Neural progenitor cell (in vitro differentiated cells): ENCODE measurements at regions not wholly inside any gene's neighbourhood (a gene's known extent, or its start where the extent isn't known, plus 50 kb on each side); places are given as distances from the start of the nearest gene placed in this dataset.

ENCODE experiments used
- DNase-seq: peaks from one replicate; pipeline ENCODE4 v3.0.0-alpha.2; 2016; ENCODE audit warnings: low spot score
- H2AFZ ChIP-seq: fragments of 200-600 bp; sonication (generic); replicated peaks from 2 replicates; pipeline ENCODE4 v1.6.1; 2016; ENCODE audit warnings: antibody characterized with exemption
- H3F3A ChIP-seq: fragments of 200-600 bp; sonication (generic); 2 replicates; pipeline ENCODE4 v1.6.1; 2016; ENCODE audit warnings: antibody characterized with exemption, low read depth
- H3K27ac ChIP-seq: fragments of 200-600 bp; sonication (generic); 2 replicates; pipeline ENCODE4 v1.5.1; 2016; ENCODE audit warnings: mild to moderate bottlenecking
- H3K27me3 ChIP-seq: fragments of 200-600 bp; sonication (generic); 2 replicates; pipeline ENCODE4 v1.6.1; 2016; ENCODE audit warnings: mild to moderate bottlenecking, moderate library complexity
- H3K36me3 ChIP-seq: fragments of 200-600 bp; sonication (generic); 2 replicates; pipeline ENCODE4 v1.5.1; 2016
- H3K4me1 ChIP-seq: fragments of 200-600 bp; sonication (generic); 2 replicates; pipeline ENCODE4 v1.6.1; 2016; ENCODE audit warnings: mixed run types
- H3K4me2 ChIP-seq: fragments of 200-600 bp; sonication (generic); 2 replicates; pipeline ENCODE4 v1.6.1; 2016
- H3K4me3 ChIP-seq: fragments of 200-600 bp; sonication (generic); 2 replicates; pipeline ENCODE4 v1.5.1; 2016
- H3K79me2 ChIP-seq: fragments of 200-600 bp; sonication (generic); 2 replicates; pipeline ENCODE4 v1.6.1; 2016; ENCODE audit warnings: low read depth
- H3K9ac ChIP-seq: fragments of 200-600 bp; sonication (generic); 2 replicates; pipeline ENCODE4 v1.6.1; 2016
- H3K9me3 ChIP-seq: fragments of 200-600 bp; sonication (generic); 2 replicates; pipeline ENCODE4 v1.5.1; 2016; ENCODE audit warnings: low read depth
- H4K20me1 ChIP-seq: fragments of 200-600 bp; sonication (generic); 2 replicates; pipeline ENCODE4 v1.6.1; 2016; ENCODE audit warnings: low read depth
- H3K27ac Mint-ChIP-seq: 3 replicates; pipeline ENCODE4 v1.8.0; 2021; ENCODE audit warnings: mixed read lengths
- H3K27me3 Mint-ChIP-seq: 2 replicates; pipeline ENCODE4 v1.8.0; 2022; ENCODE audit warnings: low read depth, mild to moderate bottlenecking, inconsistent platforms, moderate library complexity, mixed read lengths; ENCODE audit not compliant: insufficient read depth
- H3K36me3 Mint-ChIP-seq: 3 replicates; pipeline ENCODE4 v1.8.0; 2021; ENCODE audit warnings: mixed read lengths
- H3K4me1 Mint-ChIP-seq: 3 replicates; pipeline ENCODE4 v1.8.0; 2021; ENCODE audit warnings: mixed read lengths
- H3K4me3 Mint-ChIP-seq: 3 replicates; pipeline ENCODE4 v1.8.0; 2021; ENCODE audit warnings: mild to moderate bottlenecking, moderate library complexity, mixed read lengths
- H3K9me3 Mint-ChIP-seq: 3 replicates; pipeline ENCODE4 v1.8.0; 2020; ENCODE audit warnings: mixed read lengths
- CTCF ChIP-seq: fragments of 200-600 bp; sonication (generic); IDR thresholded peaks from 2 replicates; pipeline ENCODE4 v1.5.1; 2017; ENCODE audit warnings: antibody characterized with exemption, mild to moderate bottlenecking
- EZH2 ChIP-seq: fragments of 200-600 bp; sonication (generic); IDR thresholded peaks from 2 replicates; pipeline ENCODE4 v1.6.1; 2017; ENCODE audit warnings: antibody characterized with exemption, mild to moderate bottlenecking, moderate library complexity
- EZH2phosphoT487 ChIP-seq: fragments of 200-600 bp; sonication (generic); IDR thresholded peaks from 2 replicates; pipeline ENCODE4 v1.6.1; 2017; ENCODE audit warnings: antibody characterized with exemption

GRCh38 chr2:145169285-145169684 is 649.4 kb upstream of the ZEB2 start:
- no peaks in the 10 kb centered on the region for H3F3A ChIP-seq
- DNase-seq, result no peak
- no peaks in the 10 kb centered on the region for H3K79me2 ChIP-seq
- Mint-ChIP-seq H3K9me3 (no peaks in the 10 kb centered on the region), H3K27me3 (no peaks in the 10 kb centered on the region), H3K27ac (no peak overlapping the region), H3K36me3 (no peaks in the 10 kb centered on the region), H3K4me1 (no peaks in the 10 kb centered on the region), H3K4me3 (no peak overlapping the region)
- no peak overlapping the region for H3K4me3 ChIP-seq
- no peaks in the 10 kb centered on the region for H3K36me3 ChIP-seq
- no peaks in the 10 kb centered on the region for H4K20me1 ChIP-seq
- H2AFZ ChIP-seq, result no peak overlapping the region
- no peak overlapping the region for H3K9ac ChIP-seq
- no peaks in the 10 kb centered on the region for H3K9me3 ChIP-seq
- H3K4me1 ChIP-seq, result no peaks in the 10 kb centered on the region
- TF ChIP-seq CTCF (no peak), EZH2 (no peak), EZH2phosphoT487 (no peak)
- no peak overlapping the region for H3K27ac ChIP-seq
- H3K27me3 ChIP-seq, result no peaks in the 10 kb centered on the region
- no peak overlapping the region for H3K4me2 ChIP-seq

- Mint-ChIP-seq H3K9me3 (no peaks in the 10 kb centered on the region), H3K36me3 (no peaks in the 10 kb centered on the region), H3K4me3 (no peak overlapping the region), H3K4me1 (no peaks in the 10 kb centered on the region), H3K27ac (no peak overlapping the region), H3K27me3 (no peaks in the 10 kb centered on the region)
- Histone ChIP-seq H3K4me2 (no peak overlapping the region), H2AFZ (no peak overlapping the region), H3K36me3 (no peaks in the 10 kb centered on the region), H3K4me3 (no peak overlapping the region), H3K4me1 (no peaks in the 10 kb centered on the region), H3K9me3 (no peaks in the 10 kb centered on the region), H3K27ac (no peak overlapping the region), H3K79me2 (no peaks in the 10 kb centered on the region), H3K27me3 (no peaks in the 10 kb centered on the region), H3K9ac (no peak overlapping the region), H4K20me1 (no peaks in the 10 kb centered on the region), H3F3A (no peaks in the 10 kb centered on the region)
- DNase-seq, result no peak
- no peak for TF ChIP-seq CTCF
- no peak for TF ChIP-seq EZH2phosphoT487
- no peak for TF ChIP-seq EZH2
These were observed 648.2 kb upstream of the ZEB2 start for GRCh38 chr2:145168091-145168490.

DNA sequence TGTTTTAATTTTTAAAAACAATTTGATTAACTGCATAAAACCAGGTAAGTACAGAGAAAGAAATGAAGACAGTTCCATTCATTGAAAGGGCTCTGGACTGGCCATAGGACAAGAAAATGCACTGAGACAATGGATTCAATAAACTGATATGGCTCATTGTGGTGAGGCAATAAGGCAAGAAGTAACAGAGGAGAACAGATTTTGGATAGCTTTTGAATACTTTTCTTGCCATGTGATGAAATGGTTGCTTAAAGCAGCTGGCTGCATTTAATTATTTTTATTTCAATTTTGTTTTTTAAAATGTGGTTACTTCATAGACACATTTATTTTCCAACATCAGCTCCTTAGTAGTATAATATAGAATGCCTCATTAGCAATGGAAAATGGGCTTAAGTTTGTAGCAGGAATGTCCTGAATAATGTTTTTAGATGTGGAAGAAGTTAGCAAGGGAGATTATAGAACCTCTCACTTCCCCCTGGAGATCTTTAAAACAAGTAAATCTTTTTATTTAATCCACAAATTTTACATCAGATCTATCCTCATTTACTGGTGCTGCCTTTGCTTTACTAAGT is 646.9 kb upstream of the ZEB2 start:
- no peak overlapping the region for H3K4me2 ChIP-seq
- no peak overlapping the region for H3K9ac ChIP-seq
- no peaks in the 10 kb centered on the region for H3K9me3 ChIP-seq
- no peak overlapping the region for H3K4me3 Mint-ChIP-seq
- DNase-seq, result no peak
- H3K9me3 Mint-ChIP-seq, result no peaks in the 10 kb centered on the region
- H3K36me3 ChIP-seq, result no peaks in the 10 kb centered on the region
- no peaks in the 10 kb centered on the region for H3K4me1 Mint-ChIP-seq
- no peak overlapping the region for H2AFZ ChIP-seq
- H3K27me3 ChIP-seq, result no peaks in the 10 kb centered on the region
- no peaks in the 10 kb centered on the region for H3K79me2 ChIP-seq
- no peaks in the 10 kb centered on the region for H3K4me1 ChIP-seq
- no peaks in the 10 kb centered on the region for H3K36me3 Mint-ChIP-seq
- TF ChIP-seq EZH2phosphoT487 (no peak), CTCF (no peak), EZH2 (no peak)
- H4K20me1 ChIP-seq, result no peaks in the 10 kb centered on the region
- H3K27me3 Mint-ChIP-seq, result no peaks in the 10 kb centered on the region
- no peak overlapping the region for H3K4me3 ChIP-seq
- H3F3A ChIP-seq, result no peaks in the 10 kb centered on the region
- no peak overlapping the region for H3K27ac ChIP-seq
- no peak overlapping the region for H3K27ac Mint-ChIP-seq
